HEK293T (cell line): ENCODE measurements at regions not wholly inside any gene's neighbourhood (a gene's known extent, or its start where the extent isn't known, plus 50 kb on each side); places are given as distances from the start of the nearest gene placed in this dataset.

ENCODE experiments used
- CTCF ChIA-PET: fragments of 350-600 bp; formaldehyde crosslinking; extraction: SDS; loops from one replicate; lab custom pipeline; 2021; ENCODE audit warnings: antibody characterized with exemption, inconsistent platforms; lab: Yijun Ruan, JAX
- POLR2A ChIA-PET: fragments of 350-600 bp; formaldehyde crosslinking; extraction: SDS; loops from one replicate; lab custom pipeline; 2020; ENCODE audit warnings: antibody characterized with exemption, inconsistent platforms; lab: Yijun Ruan, JAX
- DNase-seq: peaks from one replicate; pipeline ENCODE4 v3.0.0; 2012; ENCODE audit warnings: mixed read lengths; ENCODE audit errors: extremely low spot score
- ARNT ChIP-seq: fragments of 450-650 bp; IDR thresholded peaks from 2 replicates; pipeline ENCODE4 v1.6.1; 2017; ENCODE audit warnings: mild to moderate bottlenecking
- BHLHE40 ChIP-seq: fragments of 450-650 bp; IDR thresholded peaks from 2 replicates; pipeline ENCODE4 v1.6.1; 2016; ENCODE audit warnings: mild to moderate bottlenecking, moderate library complexity, borderline replicate concordance
- CTBP1 ChIP-seq: fragments of 450-650 bp; IDR thresholded peaks from 2 replicates; pipeline ENCODE4 v1.6.1; 2016; ENCODE audit warnings: borderline replicate concordance
- ELF4 ChIP-seq: fragments of 450-650 bp; IDR thresholded peaks from 2 replicates; pipeline ENCODE4 v1.6.1; 2017; ENCODE audit warnings: antibody characterized with exemption
- FOXA1 ChIP-seq: fragments of 450-650 bp; IDR thresholded peaks from 2 replicates; pipeline ENCODE4 v1.6.1; 2016; ENCODE audit warnings: mild to moderate bottlenecking
- FOXK2 ChIP-seq: fragments of 450-650 bp; IDR thresholded peaks from 2 replicates; pipeline ENCODE4 v1.6.1; 2016; ENCODE audit warnings: mild to moderate bottlenecking
- FOXM1 ChIP-seq: fragments of 450-650 bp; IDR thresholded peaks from 2 replicates; pipeline ENCODE4 v1.6.1; 2017; ENCODE audit warnings: mild to moderate bottlenecking, borderline replicate concordance
- HDGF ChIP-seq: fragments of 450-650 bp; IDR thresholded peaks from 2 replicates; pipeline ENCODE4 v1.6.1; 2017; ENCODE audit warnings: antibody characterized with exemption, borderline replicate concordance
- L3MBTL2 ChIP-seq: fragments of 450-650 bp; conservative IDR thresholded peaks from 2 replicates; pipeline ENCODE4 v1.6.1; 2016; ENCODE audit warnings: mild to moderate bottlenecking
- LEF1 ChIP-seq: fragments of 450-650 bp; IDR thresholded peaks from 2 replicates; pipeline ENCODE4 v1.6.1; 2017; ENCODE audit warnings: mild to moderate bottlenecking, borderline replicate concordance
- NFRKB ChIP-seq: fragments of 450-650 bp; IDR thresholded peaks from 2 replicates; pipeline ENCODE4 v1.6.1; 2016; ENCODE audit warnings: mild to moderate bottlenecking, moderate library complexity
- SP1 ChIP-seq: fragments of 450-650 bp; IDR thresholded peaks from 2 replicates; pipeline ENCODE4 v1.6.1; 2017
- SUZ12 ChIP-seq: fragments of 450-650 bp; IDR thresholded peaks from 2 replicates; pipeline ENCODE4 v1.6.1; 2016; ENCODE audit warnings: mild to moderate bottlenecking
- TARDBP ChIP-seq: fragments of 450-650 bp; IDR thresholded peaks from 2 replicates; pipeline ENCODE4 v1.6.1; 2016
- ZNF384 ChIP-seq: fragments of 450-650 bp; IDR thresholded peaks from 2 replicates; pipeline ENCODE4 v1.6.1; 2016
- TF ChIP-seq, protein P1 (sequence below): fragments of 450-650 bp; IDR thresholded peaks from 2 replicates; pipeline ENCODE4 v1.6.1; 2016

DNA sequence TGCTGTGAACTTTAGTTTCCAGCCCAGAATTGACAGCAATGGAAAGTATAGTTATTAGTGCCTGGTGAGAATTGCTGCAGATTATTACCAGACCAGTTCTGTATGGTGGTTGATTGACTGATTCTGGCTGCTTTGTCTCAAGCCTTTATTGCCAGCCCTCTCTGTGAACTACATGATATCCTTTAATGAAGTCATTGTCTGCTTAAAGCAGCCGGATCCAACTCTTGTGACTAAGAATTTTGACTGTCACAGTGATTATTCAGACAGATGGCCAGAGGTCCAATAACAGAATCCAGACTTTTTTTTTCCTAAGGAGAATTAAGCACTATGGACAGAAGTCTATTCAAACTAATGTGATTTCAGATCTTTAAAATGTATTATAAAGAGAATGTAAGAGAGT lies 1548.6 kb upstream of the B3GALT2 start:
- no peak for TF ChIP-seq ELF4
- TF ChIP-seq LEF1 = no peak
- TF ChIP-seq ZNF384 = no peak
- TF ChIP-seq L3MBTL2 = no peak
- no peak for TF ChIP-seq SP1
- TF ChIP-seq FOXA1 = no peak
- no peak for TF ChIP-seq SUZ12
- no peak for TF ChIP-seq BHLHE40
- no peak for TF ChIP-seq CTBP1
- no peak for TF ChIP-seq NFRKB
- TF ChIP-seq FOXK2 = no peak
- TF ChIP-seq, protein P1, sequence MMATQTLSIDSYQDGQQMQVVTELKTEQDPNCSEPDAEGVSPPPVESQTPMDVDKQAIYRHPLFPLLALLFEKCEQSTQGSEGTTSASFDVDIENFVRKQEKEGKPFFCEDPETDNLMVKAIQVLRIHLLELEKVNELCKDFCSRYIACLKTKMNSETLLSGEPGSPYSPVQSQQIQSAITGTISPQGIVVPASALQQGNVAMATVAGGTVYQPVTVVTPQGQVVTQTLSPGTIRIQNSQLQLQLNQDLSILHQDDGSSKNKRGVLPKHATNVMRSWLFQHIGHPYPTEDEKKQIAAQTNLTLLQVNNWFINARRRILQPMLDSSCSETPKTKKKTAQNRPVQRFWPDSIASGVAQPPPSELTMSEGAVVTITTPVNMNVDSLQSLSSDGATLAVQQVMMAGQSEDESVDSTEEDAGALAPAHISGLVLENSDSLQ = no peak
- no peak for TF ChIP-seq ARNT
- TF ChIP-seq HDGF = no peak
- TF ChIP-seq TARDBP = no peak
- no peak for TF ChIP-seq FOXM1
- ChIA-PET POLR2A (no interaction called here), CTCF (no interaction called here)
- no peak for DNase-seq

DNA sequence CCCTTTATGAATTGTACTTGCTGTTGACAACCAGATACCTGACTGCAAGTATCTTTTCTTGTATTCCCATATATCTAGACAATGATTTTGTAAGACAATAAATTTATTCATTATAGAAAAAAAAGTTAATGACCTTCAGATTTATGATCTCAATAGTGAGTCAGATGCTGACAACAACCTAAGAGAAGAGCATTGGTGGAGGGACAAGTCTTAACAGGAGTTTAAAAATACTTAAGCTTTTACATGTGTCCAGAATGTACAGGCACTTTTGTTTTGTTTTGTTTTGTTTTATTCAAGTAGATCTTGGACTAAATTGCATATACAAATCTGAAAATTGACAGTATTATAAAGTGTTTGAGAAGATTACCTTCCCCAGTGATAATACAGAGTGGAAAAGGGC lies 1544.6 kb upstream of the B3GALT2 start:
- POLR2A ChIA-PET = no interaction called here

DNA sequence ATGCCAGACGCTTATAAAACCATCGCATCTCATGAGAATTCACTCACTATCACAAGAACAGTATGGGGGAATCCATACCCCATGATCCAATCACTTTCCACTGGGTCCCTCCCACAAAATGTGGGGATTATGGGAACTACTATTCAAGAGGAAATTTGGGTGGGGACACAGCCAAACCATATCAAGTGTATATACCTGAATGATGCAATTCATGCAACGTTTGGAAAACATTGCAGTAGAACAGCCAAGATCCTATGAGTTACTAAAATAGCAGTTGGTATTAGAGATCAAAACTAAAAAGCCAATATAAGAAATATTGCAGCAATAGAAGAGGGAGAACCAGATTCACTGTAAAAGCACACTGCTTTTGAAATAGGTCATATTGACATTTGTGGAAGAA lies 1543.9 kb upstream of the B3GALT2 start:
- POLR2A ChIA-PET = no interaction called here
- no peak for DNase-seq
- CTCF ChIA-PET = no interaction called here
- TF ChIP-seq CTBP1 (no peak), TARDBP (no peak), LEF1 (no peak), SP1 (no peak), HDGF (no peak)

More for the DNA sequence above, 1544.6 kb upstream of the B3GALT2 start:
- DNase-seq = no peak
- CTCF ChIA-PET = no interaction called here
- no peak for TF ChIP-seq ARNT
- TF ChIP-seq ZNF384 = no peak
- no peak for TF ChIP-seq LEF1

DNA sequence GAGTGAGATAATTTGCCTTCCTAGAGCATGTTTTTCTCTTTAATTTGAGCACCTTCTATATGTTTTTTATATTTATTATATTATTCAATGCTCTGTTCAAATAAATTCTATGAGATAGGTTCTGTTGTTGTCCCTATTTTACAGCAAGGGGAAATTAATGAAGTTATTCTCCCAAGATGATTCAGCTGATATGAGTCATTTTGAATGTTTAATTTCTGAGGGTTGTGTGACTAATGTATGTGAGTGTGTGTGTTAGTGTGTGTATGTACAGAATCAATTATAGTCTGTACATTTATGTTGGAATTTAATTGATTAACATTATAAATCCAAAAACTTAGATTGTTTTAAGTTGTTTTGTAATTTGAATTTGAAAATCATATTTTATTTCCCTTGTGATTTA lies 1536.7 kb upstream of the B3GALT2 start:
- TF ChIP-seq LEF1 (no peak), CTBP1 (no peak), SP1 (no peak), FOXK2 (no peak), SUZ12 (no peak), NFRKB (no peak)
- ChIA-PET POLR2A (no interaction called here), CTCF (no interaction called here)
- no peak for DNase-seq

DNA sequence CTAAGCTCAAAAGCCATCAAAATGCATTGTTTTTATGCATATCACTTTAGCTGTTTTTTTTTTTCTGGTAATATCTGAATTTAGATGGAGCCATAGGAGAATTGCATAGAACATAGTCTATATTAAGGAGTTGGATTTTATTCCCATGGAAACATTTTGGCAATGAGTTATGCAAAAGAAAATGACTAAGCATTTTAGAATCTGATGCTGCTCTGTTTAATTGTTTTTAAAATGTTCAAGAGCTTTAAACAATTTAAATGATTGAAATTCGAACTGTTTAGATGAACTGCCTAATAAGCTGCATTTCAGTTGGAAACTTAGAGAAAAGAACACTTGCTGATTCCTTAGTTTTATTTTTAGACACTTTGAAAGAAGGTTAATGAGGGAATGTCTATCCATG lies 1531.5 kb upstream of the B3GALT2 start:
- ChIA-PET POLR2A (no interaction called here), CTCF (no interaction called here)
- no peak for TF ChIP-seq ARNT
- TF ChIP-seq NFRKB = no peak
- TF ChIP-seq BHLHE40 = no peak
- no peak for TF ChIP-seq ZNF384
- no peak for TF ChIP-seq SP1
- TF ChIP-seq, protein P1 = no peak
- no peak for TF ChIP-seq LEF1
- no peak for TF ChIP-seq CTBP1
- DNase-seq = no peak

DNA sequence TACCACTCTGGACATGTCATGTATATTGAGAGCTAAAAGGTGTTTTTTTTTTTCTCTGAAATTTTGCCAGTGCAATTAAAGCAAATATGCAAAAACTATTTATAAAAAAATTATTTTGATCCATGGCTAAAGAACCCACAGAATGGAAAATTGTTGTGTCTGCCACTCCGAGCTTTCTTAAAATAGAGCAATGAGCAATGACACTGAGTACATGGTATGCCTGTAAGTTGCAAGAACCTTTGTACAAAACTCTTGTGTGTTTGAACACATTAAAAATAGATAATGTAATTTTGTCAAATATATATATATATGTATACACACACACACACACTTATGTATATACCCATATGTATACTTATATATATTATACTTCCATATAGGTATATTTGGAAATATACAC lies 1530.9 kb upstream of the B3GALT2 start:
- CTCF ChIA-PET = no interaction called here
- POLR2A ChIA-PET = no interaction called here

More for the DNA sequence above, 1530.9 kb upstream of the B3GALT2 start:
- DNase-seq = no peak
- TF ChIP-seq, protein P1 = no peak
- TF ChIP-seq TARDBP (no peak), SP1 (no peak), L3MBTL2 (no peak), NFRKB (no peak), CTBP1 (no peak), ZNF384 (no peak), FOXK2 (no peak), ELF4 (no peak), BHLHE40 (no peak), SUZ12 (no peak), LEF1 (no peak), FOXM1 (no peak), HDGF (no peak), ARNT (no peak)
